SK-N-SH (cell line): ENCODE measurements at regions not wholly inside any gene's neighbourhood (a gene's known extent, or its start where the extent isn't known, plus 50 kb on each side); places are given as distances from the start of the nearest gene placed in this dataset.
"Not testable (repeated sequence)": the region's sequence is repeated elsewhere in the genome, so short reads cannot be mapped to it uniquely, and the experiment has no call there.

Experiments used
- CTCF ChIA-PET: fragments of 300-600, 350-600 bp; formaldehyde crosslinking; extraction: SDS; loops from one replicate; lab custom pipeline; 2021; lab: Yijun Ruan, JAX
- POLR2A ChIA-PET: fragments of 350-600 bp; sonication (Branson Sonifier 250); formaldehyde crosslinking; extraction: SDS; loops from one replicate; lab custom pipeline; 2020; ENCODE audit warnings: antibody characterized with exemption, inconsistent platforms; lab: Yijun Ruan, JAX
- DNase-seq: peaks from one replicate; pipeline ENCODE4 v3.0.0; 2012
- H2AFZ ChIP-seq: fragments of 200-600 bp; sonication (generic); 2 replicates; pipeline ENCODE4 v1.8.1; 2016; ENCODE audit warnings: antibody characterized with exemption, mild to moderate bottlenecking, low read depth
- H3F3A ChIP-seq: fragments of 200-600 bp; sonication (generic); replicated peaks from 2 replicates; pipeline ENCODE3; 2016; ENCODE audit warnings: antibody characterized with exemption, mild to moderate bottlenecking; ENCODE audit not compliant: insufficient read depth
- H3K27ac ChIP-seq, 2 experiments: fragments of 200-500 bp in 1 of 2; fragments of 200-600 bp in 1 of 2; sonication (Bioruptor generic) in 1 of 2; sonication (generic), shearing (Covaris generic) in 1 of 2; 2 replicates each; pipeline versions ENCODE4 v1.5.1 to v1.6.1; 2014 to 2016; ENCODE audit warnings: low read depth in 2 of 2, inconsistent platforms in 1 of 2, low read length in 1 of 2, mild to moderate bottlenecking in 1 of 2, mixed read lengths in 1 of 2
- H3K27me3 ChIP-seq: fragments of 200-600 bp; sonication (generic), shearing (Covaris generic); 2 replicates; pipeline ENCODE4 v1.6.1; 2016; ENCODE audit warnings: mixed run types; ENCODE audit not compliant: insufficient read depth
- H3K36me3 ChIP-seq, 2 experiments: fragments of 200-500 bp in 1 of 2; fragments of 200-600 bp in 1 of 2; sonication (Bioruptor generic) in 1 of 2; sonication (generic) in 1 of 2; replicated peaks in 1 of 2; 2 replicates each; pipeline versions ENCODE3 to v1.5.1; 2014 to 2016; ENCODE audit warnings: low read length in 1 of 2, mild to moderate bottlenecking in 1 of 2; ENCODE audit not compliant: insufficient read depth in 2 of 2, control insufficient read depth in 1 of 2
- H3K4me1 ChIP-seq, 2 experiments: fragments of 200-500 bp in 1 of 2; fragments of 200-600 bp in 1 of 2; sonication (Bioruptor generic) in 1 of 2; sonication (generic), shearing (Covaris generic) in 1 of 2; 2 replicates each; pipeline versions ENCODE4 v1.5.1 to v1.6.1; 2014 to 2016; ENCODE audit warnings: low read depth in 1 of 2, low read length in 1 of 2, mixed run types in 1 of 2; ENCODE audit not compliant: insufficient read depth in 2 of 2, control insufficient read depth in 1 of 2
- H3K4me2 ChIP-seq: fragments of 200-600 bp; sonication (generic), shearing (Covaris generic); 2 replicates; pipeline ENCODE4 v1.6.1; 2017; ENCODE audit warnings: mixed run types
- H3K4me3 ChIP-seq, 2 experiments: fragments of 200-500 bp in 1 of 2; fragments of 200-600 bp in 1 of 2; sonication (Bioruptor generic) in 1 of 2; sonication (generic), shearing (Covaris generic) in 1 of 2; 2 replicates each; pipeline versions ENCODE4 v1.5.1 to v1.8.1; 2014 to 2016; ENCODE audit warnings: low read depth in 2 of 2, inconsistent platforms in 1 of 2, low read length in 1 of 2, mild to moderate bottlenecking in 1 of 2, mixed read lengths in 1 of 2, moderate library complexity in 1 of 2
- H3K79me2 ChIP-seq: fragments of 200-600 bp; sonication (generic); 2 replicates; pipeline ENCODE4 v1.8.1; 2017; ENCODE audit warnings: mild to moderate bottlenecking; ENCODE audit not compliant: insufficient read depth
- H3K9ac ChIP-seq: fragments of 200-600 bp; sonication (generic); 2 replicates; pipeline ENCODE4 v1.6.1; 2017; ENCODE audit warnings: mixed run types
- H3K9me2 ChIP-seq: fragments of 200-600 bp; sonication (generic); 2 replicates; pipeline ENCODE4 v1.6.1; 2017; ENCODE audit warnings: mixed run types
- H3K9me3 ChIP-seq: fragments of 200-600 bp; sonication (generic); 2 replicates; pipeline ENCODE4 v1.6.1; 2017; ENCODE audit warnings: mixed run types, mild to moderate bottlenecking, moderate library complexity
- H4K20me1 ChIP-seq: fragments of 200-600 bp; sonication (generic); 2 replicates; pipeline ENCODE4 v1.6.1; 2017; ENCODE audit warnings: mild to moderate bottlenecking, mixed run types; ENCODE audit not compliant: insufficient read depth
- CHD2 ChIP-seq: fragments of 150-350 bp; IDR thresholded peaks from 2 replicates; pipeline ENCODE4 v1.6.1; 2018; ENCODE audit warnings: low read length; ENCODE audit not compliant: partially characterized antibody
- EP300 ChIP-seq, 2 experiments: IDR thresholded peaks; 2 replicates each; pipeline versions ENCODE4 v1.4.0 to v1.6.1; 2012; ENCODE audit warnings: borderline replicate concordance in 1 of 2, low read depth in 1 of 2, low read length in 1 of 2
- GABPA ChIP-seq: IDR thresholded peaks from 2 replicates; pipeline ENCODE4 v1.4.0; 2012; ENCODE audit warnings: low read depth, mild to moderate bottlenecking
- GATA2 ChIP-seq: sonication (generic); formaldehyde crosslinking; IDR thresholded peaks from 2 replicates; pipeline ENCODE4 v1.5.0; 2020; ENCODE audit warnings: mild to moderate bottlenecking, missing genetic modification reagents
- JUND ChIP-seq: IDR thresholded peaks from 2 replicates; pipeline ENCODE4 v1.4.0; 2012
- MEF2A ChIP-seq: IDR thresholded peaks from 2 replicates; pipeline ENCODE4 v1.4.0; 2012; ENCODE audit warnings: low read depth, borderline replicate concordance
- RCOR1 ChIP-seq: fragments of 150-350 bp; IDR thresholded peaks from 2 replicates; pipeline ENCODE4 v1.6.1; 2017; ENCODE audit warnings: antibody characterized with exemption, low read length
- RXRA ChIP-seq: IDR thresholded peaks from 2 replicates; pipeline ENCODE4 v1.4.0; 2012; ENCODE audit warnings: low read depth, mild to moderate bottlenecking, borderline replicate concordance
- SIN3A ChIP-seq: IDR thresholded peaks from 2 replicates; pipeline ENCODE4 v1.6.1; 2012; ENCODE audit warnings: low read depth, mild to moderate bottlenecking, low read length, moderate library complexity, borderline replicate concordance
- SMC3 ChIP-seq: IDR thresholded peaks from 2 replicates; pipeline ENCODE4 v1.6.1; 2012; ENCODE audit warnings: low read depth, low read length, improper control_type of control experiment
- TCF12 ChIP-seq: IDR thresholded peaks from 2 replicates; pipeline ENCODE4 v1.4.0; 2012
- WGBS: methylation state at CpG from one replicate; pipeline ENCODE4 v1.1.6; 2017; ENCODE audit warnings: low lambda C conversion rate; 5-methylcytosine and 5-hydroxymethylcytosine counted together
- TF ChIP-seq, protein P1 (sequence below): fragments of 150-350 bp; IDR thresholded peaks from 2 replicates; pipeline ENCODE4 v1.6.1; 2016; ENCODE audit warnings: mild to moderate bottlenecking, low read depth, low read length
- TF ChIP-seq, protein P2 (sequence below): IDR thresholded peaks from 2 replicates; pipeline ENCODE4 v1.4.0; 2012; ENCODE audit warnings: low read depth, borderline replicate concordance
- TF ChIP-seq, protein P3 (sequence below): IDR thresholded peaks from 2 replicates; pipeline ENCODE4 v1.4.0; 2012; ENCODE audit warnings: low read depth, borderline replicate concordance

DNA sequence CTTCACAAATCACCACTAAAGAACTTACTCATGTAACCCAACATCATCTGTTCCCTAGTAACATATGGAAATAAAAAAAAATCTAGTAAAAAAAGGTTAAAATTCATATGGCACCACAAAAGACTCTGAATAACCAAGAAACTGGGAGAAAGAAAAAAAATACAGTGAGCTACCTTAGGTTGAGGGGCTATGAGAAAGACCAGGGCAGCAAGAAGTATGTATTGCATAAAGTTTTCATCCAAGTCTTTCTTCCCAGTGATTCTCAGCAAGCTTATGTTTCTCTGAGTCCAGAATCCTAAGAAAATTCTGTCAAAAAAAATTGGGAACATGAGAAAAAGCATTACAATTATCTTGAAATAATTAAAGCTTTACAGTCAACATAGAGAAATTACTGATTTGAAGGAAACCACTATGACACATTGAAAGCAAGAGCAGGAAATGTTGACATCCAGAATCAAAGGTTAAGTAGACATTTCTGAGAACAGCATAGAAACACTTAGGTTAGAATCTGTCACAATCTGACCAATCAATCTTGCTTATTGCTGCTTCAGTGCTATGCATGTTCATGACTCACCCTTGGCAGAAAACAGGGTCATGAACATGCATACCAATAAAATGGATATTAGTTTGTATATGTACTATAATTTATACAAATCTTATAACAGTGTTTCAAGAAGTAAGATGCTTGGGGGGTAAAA, 494.0 kb upstream of the POT1 start:
- CTCF ChIA-PET, result no interaction called here
- POLR2A ChIA-PET, result no interaction called here
- no peak for DNase-seq
- H3K9ac ChIP-seq, result no peak overlapping the region
- H4K20me1 ChIP-seq, result no peaks in the 10 kb centered on the region
- no peak overlapping the region for H3K4me3 ChIP-seq
- H3K27me3 ChIP-seq, result no peaks in the 10 kb centered on the region
- H3K27ac ChIP-seq, result no peak overlapping the region
- H3K9me3 ChIP-seq, result no peaks in the 10 kb centered on the region
- no peak overlapping the region for H3K4me2 ChIP-seq
- H3K9me2 ChIP-seq, result no peaks in the 10 kb centered on the region
- no peaks in the 10 kb centered on the region for H3K36me3 ChIP-seq
- no peaks in the 10 kb centered on the region for H3K4me1 ChIP-seq
- no peaks in the 10 kb centered on the region for H3F3A ChIP-seq
- no peaks in the 10 kb centered on the region for H3K79me2 ChIP-seq
- no peak overlapping the region for H2AFZ ChIP-seq
- TF ChIP-seq, protein P1, sequence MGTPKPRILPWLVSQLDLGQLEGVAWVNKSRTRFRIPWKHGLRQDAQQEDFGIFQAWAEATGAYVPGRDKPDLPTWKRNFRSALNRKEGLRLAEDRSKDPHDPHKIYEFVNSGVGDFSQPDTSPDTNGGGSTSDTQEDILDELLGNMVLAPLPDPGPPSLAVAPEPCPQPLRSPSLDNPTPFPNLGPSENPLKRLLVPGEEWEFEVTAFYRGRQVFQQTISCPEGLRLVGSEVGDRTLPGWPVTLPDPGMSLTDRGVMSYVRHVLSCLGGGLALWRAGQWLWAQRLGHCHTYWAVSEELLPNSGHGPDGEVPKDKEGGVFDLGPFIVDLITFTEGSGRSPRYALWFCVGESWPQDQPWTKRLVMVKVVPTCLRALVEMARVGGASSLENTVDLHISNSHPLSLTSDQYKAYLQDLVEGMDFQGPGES, result no peak
- TF ChIP-seq SIN3A (no peak), GATA2 (CRISPR knock-in tag) (no peak), EP300 (IDR thresholded peaks at IDR 0.05; ENCODE audit: borderline replicate concordance in 1 of 2, low read depth in 1 of 2, low read length in 1 of 2) (no peak), MEF2A (no peak), CHD2 (no peak), JUND (no peak), TCF12 (no peak), RCOR1 (no peak), RXRA (no peak), SMC3 (no peak), GABPA (no peak)
- TF ChIP-seq, protein P2, sequence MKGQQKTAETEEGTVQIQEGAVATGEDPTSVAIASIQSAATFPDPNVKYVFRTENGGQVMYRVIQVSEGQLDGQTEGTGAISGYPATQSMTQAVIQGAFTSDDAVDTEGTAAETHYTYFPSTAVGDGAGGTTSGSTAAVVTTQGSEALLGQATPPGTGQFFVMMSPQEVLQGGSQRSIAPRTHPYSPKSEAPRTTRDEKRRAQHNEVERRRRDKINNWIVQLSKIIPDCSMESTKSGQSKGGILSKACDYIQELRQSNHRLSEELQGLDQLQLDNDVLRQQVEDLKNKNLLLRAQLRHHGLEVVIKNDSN, result no peak
- TF ChIP-seq, protein P3, sequence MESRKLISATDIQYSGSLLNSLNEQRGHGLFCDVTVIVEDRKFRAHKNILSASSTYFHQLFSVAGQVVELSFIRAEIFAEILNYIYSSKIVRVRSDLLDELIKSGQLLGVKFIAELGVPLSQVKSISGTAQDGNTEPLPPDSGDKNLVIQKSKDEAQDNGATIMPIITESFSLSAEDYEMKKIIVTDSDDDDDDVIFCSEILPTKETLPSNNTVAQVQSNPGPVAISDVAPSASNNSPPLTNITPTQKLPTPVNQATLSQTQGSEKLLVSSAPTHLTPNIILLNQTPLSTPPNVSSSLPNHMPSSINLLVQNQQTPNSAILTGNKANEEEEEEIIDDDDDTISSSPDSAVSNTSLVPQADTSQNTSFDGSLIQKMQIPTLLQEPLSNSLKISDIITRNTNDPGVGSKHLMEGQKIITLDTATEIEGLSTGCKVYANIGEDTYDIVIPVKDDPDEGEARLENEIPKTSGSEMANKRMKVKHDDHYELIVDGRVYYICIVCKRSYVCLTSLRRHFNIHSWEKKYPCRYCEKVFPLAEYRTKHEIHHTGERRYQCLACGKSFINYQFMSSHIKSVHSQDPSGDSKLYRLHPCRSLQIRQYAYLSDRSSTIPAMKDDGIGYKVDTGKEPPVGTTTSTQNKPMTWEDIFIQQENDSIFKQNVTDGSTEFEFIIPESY, result no peak
- TF ChIP-seq, all 33 proteins: peak for 0

DNA sequence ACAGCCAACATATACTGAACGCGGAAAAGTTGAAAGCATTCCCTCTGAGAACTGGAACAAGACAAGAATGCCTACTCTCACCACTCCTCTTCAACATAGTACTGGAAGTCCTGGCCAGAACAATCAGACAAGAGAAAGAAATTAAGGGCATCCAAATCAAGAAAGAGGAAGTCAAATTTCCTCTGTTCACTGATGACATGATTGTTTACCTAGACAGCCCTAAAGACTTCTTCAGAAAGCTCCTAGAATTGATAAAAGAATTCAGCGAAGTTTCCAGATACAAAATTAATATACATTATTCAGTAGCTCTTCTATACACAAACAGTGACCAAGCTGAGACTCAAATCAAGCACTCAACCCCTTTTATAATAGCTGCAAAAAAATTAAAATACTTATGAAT, 491.8 kb upstream of the POT1 start:
- WGBS, result 77% methylated on average over 3 of the region's 3 CpGs
- H3K9me2 ChIP-seq, DNase-seq, POLR2A ChIA-PET, H2AFZ ChIP-seq, H3K4me2 ChIP-seq, H3K9me3 ChIP-seq, CTCF ChIA-PET, H3K4me1 ChIP-seq, H3K36me3 ChIP-seq, H3K79me2 ChIP-seq, H3K4me3 ChIP-seq, H4K20me1 ChIP-seq, H3K9ac ChIP-seq, H3F3A ChIP-seq, H3K27ac ChIP-seq, H3K27me3 ChIP-seq: not testable (repeated sequence)
